Fibroblast of lung (primary cell): ENCODE measurements at regions not wholly inside any gene's neighbourhood (a gene's known extent, or its start where the extent isn't known, plus 50 kb on each side); places are given as distances from the start of the nearest gene placed in this dataset.

Experiments
- DNase-seq, 2 donors: peaks; one replicate each; pipeline versions ENCODE4 v3.0.0 to v3.0.0-alpha.2; 2010; ENCODE audit warnings: low read depth in 2 of 2
- H2AFZ ChIP-seq: 2 replicates; pipeline ENCODE4 v1.5.1; 2012; ENCODE audit warnings: low read length, control low read depth, inconsistent platforms
- H3K27ac ChIP-seq: 2 replicates; pipeline ENCODE4 v1.5.1; 2011; ENCODE audit warnings: low read length, control low read depth; ENCODE audit not compliant: insufficient read depth
- H3K27me3 ChIP-seq: 2 replicates; pipeline ENCODE4 v1.5.1; 2011; ENCODE audit warnings: mild to moderate bottlenecking, low read length; ENCODE audit not compliant: control insufficient read depth, insufficient read depth
- H3K36me3 ChIP-seq: 2 replicates; pipeline ENCODE4 v1.5.1; 2011; ENCODE audit warnings: low read length; ENCODE audit not compliant: control insufficient read depth, insufficient read depth
- H3K4me1 ChIP-seq: 2 replicates; pipeline ENCODE4 v1.5.1; 2011; ENCODE audit warnings: low read length; ENCODE audit not compliant: control insufficient read depth, insufficient read depth; ENCODE audit errors: extremely low read depth
- H3K4me2 ChIP-seq: 2 replicates; pipeline ENCODE4 v1.5.1; 2011; ENCODE audit warnings: low read length, control low read depth; ENCODE audit not compliant: insufficient read depth; ENCODE audit errors: extremely low read depth
- H3K4me3 ChIP-seq, 4 experiments: fragments of 200-600 bp in 1 of 4; sonication (generic) in 1 of 4; replicated peaks in 1 of 4; 2 replicates each; pipeline ENCODE4 v1.5.1; 2011 to 2016; ENCODE audit warnings: low read length in 4 of 4, low read depth in 3 of 4, mild to moderate bottlenecking in 3 of 4, control low read depth in 2 of 4, inconsistent platforms in 1 of 4, mixed read lengths in 1 of 4; ENCODE audit not compliant: insufficient read depth in 1 of 4; ENCODE audit errors: control extremely low read depth in 1 of 4
- H3K79me2 ChIP-seq: 2 replicates; pipeline ENCODE4 v1.5.1; 2012; ENCODE audit warnings: mild to moderate bottlenecking, low read length, inconsistent platforms; ENCODE audit not compliant: control insufficient read depth, insufficient read depth
- H3K9ac ChIP-seq: 2 replicates; pipeline ENCODE4 v1.5.1; 2011; ENCODE audit warnings: mild to moderate bottlenecking, low read length, control low read depth; ENCODE audit not compliant: insufficient read depth
- H3K9me3 ChIP-seq: 2 replicates; pipeline ENCODE4 v1.5.1; 2012; ENCODE audit warnings: low read depth, low read length; ENCODE audit not compliant: control insufficient read depth, insufficient read depth
- H4K20me1 ChIP-seq: 2 replicates; pipeline ENCODE4 v1.5.1; 2011; ENCODE audit warnings: low read length; ENCODE audit not compliant: control insufficient read depth, insufficient read depth; ENCODE audit errors: extremely low read depth
- CTCF ChIP-seq, 2 donors: IDR thresholded peaks in 1 of 2; conservative IDR thresholded peaks in 1 of 2; 1 replicate in 1 of 2; 2 replicates in 1 of 2; pipeline ENCODE4 v1.5.1; 2011 to 2012; ENCODE audit warnings: low read length in 2 of 2, control low read depth in 1 of 2, inconsistent platforms in 1 of 2, low read depth in 1 of 2, mild to moderate bottlenecking in 1 of 2
- EZH2 ChIP-seq: IDR thresholded peaks from 2 replicates; pipeline ENCODE4 v1.5.1; 2012; ENCODE audit warnings: low read length, control low read depth, mild to moderate bottlenecking; ENCODE audit errors: missing control alignments

GRCh38 chr1:22285549-22286396 lies 142.9 kb upstream of the WNT4 start:
- no peaks in the 10 kb centered on the region for H3K4me1 ChIP-seq
- H3K9me3 ChIP-seq = no peaks in the 10 kb centered on the region
- TF ChIP-seq CTCF (conservative IDR thresholded peaks at IDR 0.05 in 1 of 2, IDR thresholded peaks at IDR 0.05 in 1 of 2; ENCODE audit: low read depth in 1 of 2, low read length in 2 of 2) = no peak
- no peak for TF ChIP-seq EZH2
- no peak overlapping the region for H3K27ac ChIP-seq
- no peak for DNase-seq
- no peak overlapping the region for H3K9ac ChIP-seq
- H3K79me2 ChIP-seq = no peaks in the 10 kb centered on the region
- peaks cover 2% of the 10 kb centered on the region for H4K20me1 ChIP-seq
- H2AFZ ChIP-seq = no peak overlapping the region
- H3K4me2 ChIP-seq = no peak overlapping the region
- H3K36me3 ChIP-seq = no peaks in the 10 kb centered on the region
- peaks cover 14% of the 10 kb centered on the region for H3K27me3 ChIP-seq
- H3K4me3 ChIP-seq = no peak overlapping the region

- Histone ChIP-seq H3K27me3 (peaks cover 14% of the 10 kb centered on the region), H4K20me1 (peaks cover 2% of the 10 kb centered on the region), H3K4me1 (no peaks in the 10 kb centered on the region), H3K79me2 (no peaks in the 10 kb centered on the region), H3K9me3 (no peaks in the 10 kb centered on the region), H3K36me3 (no peaks in the 10 kb centered on the region), H3K27ac (no peak overlapping the region), H3K4me3 (no peak overlapping the region), H2AFZ (no peak overlapping the region), H3K4me2 (no peak overlapping the region), H3K9ac (no peak overlapping the region)
- TF ChIP-seq CTCF (conservative IDR thresholded peaks at IDR 0.05 in 1 of 2, IDR thresholded peaks at IDR 0.05 in 1 of 2; ENCODE audit: low read depth in 1 of 2, low read length in 2 of 2) (no peak), EZH2 (no peak)
- DNase-seq = no peak
These were observed 143.6 kb upstream of the WNT4 start for GRCh38 chr1:22286491-22286890.

GRCh38 chr1:22287273-22287672 lies 144.4 kb upstream of the WNT4 start:
- Histone ChIP-seq H3K4me1 (no peaks in the 10 kb centered on the region), H3K27me3 (peaks cover 12% of the 10 kb centered on the region), H3K27ac (no peak overlapping the region), H3K79me2 (no peaks in the 10 kb centered on the region), H3K36me3 (no peaks in the 10 kb centered on the region), H4K20me1 (peaks cover 2% of the 10 kb centered on the region), H2AFZ (no peak overlapping the region), H3K9me3 (no peaks in the 10 kb centered on the region), H3K9ac (no peak overlapping the region), H3K4me2 (no peak overlapping the region), H3K4me3 (no peak overlapping the region)
- TF ChIP-seq EZH2 = no peak
- no peak for TF ChIP-seq CTCF (conservative IDR thresholded peaks at IDR 0.05 in 1 of 2, IDR thresholded peaks at IDR 0.05 in 1 of 2; ENCODE audit: low read depth in 1 of 2, low read length in 2 of 2)
- DNase-seq = no peak
